Mesothelial cell of epicardium (in vitro differentiated cells): ENCODE measurements at regions not wholly inside any gene's neighbourhood (a gene's known extent, or its start where the extent isn't known, plus 50 kb on each side); places are given as distances from the start of the nearest gene placed in this dataset.

Experiments used
- DNase-seq, 2 experiments: peaks; one replicate each; pipeline ENCODE4 v3.0.0; 2021; ENCODE audit warnings: low spot score in 2 of 2; ENCODE audit not compliant: unreplicated experiment in 2 of 2
- H3K27ac Mint-ChIP-seq: 2 replicates; pipeline ENCODE4 v1.8.0; 2021; ENCODE audit warnings: mixed read lengths
- H3K27me3 Mint-ChIP-seq: 2 replicates; pipeline ENCODE4 v1.8.0; 2021; ENCODE audit warnings: low read depth, mixed read lengths
- H3K36me3 Mint-ChIP-seq: 2 replicates; pipeline ENCODE4 v1.8.0; 2021; ENCODE audit warnings: mixed read lengths
- H3K4me1 Mint-ChIP-seq: 2 replicates; pipeline ENCODE4 v1.8.0; 2021; ENCODE audit warnings: mixed read lengths
- H3K4me3 Mint-ChIP-seq: 2 replicates; pipeline ENCODE4 v1.8.0; 2021; ENCODE audit warnings: mild to moderate bottlenecking, moderate library complexity, mixed read lengths
- H3K9me3 Mint-ChIP-seq: 2 replicates; pipeline ENCODE4 v1.8.0; 2021; ENCODE audit warnings: mixed read lengths
- CTCF ChIP-seq: fragments of 200-600 bp; sonication (generic); IDR thresholded peaks from one replicate; pipeline ENCODE4 v1.5.0; 2021; ENCODE audit warnings: antibody characterized with exemption; ENCODE audit not compliant: unreplicated experiment

- Mint-ChIP-seq H3K27me3 (no peaks in the 10 kb centered on the region), H3K27ac (peak overlapping the region; percentile 55), H3K9me3 (no peaks in the 10 kb centered on the region), H3K36me3 (no peaks in the 10 kb centered on the region), H3K4me1 (peaks cover 27% of the 10 kb centered on the region), H3K4me3 (no peak overlapping the region)
- TF ChIP-seq CTCF, result no peak
- DNase-seq, result no peak
Measured at GRCh38 chr3:144772372-144772771, 800.7 kb downstream of the DIPK2A start.

GRCh38 chr3:144773350-144773749 is 801.7 kb downstream of the DIPK2A start:
- peaks cover 29% of the 10 kb centered on the region for H3K4me1 Mint-ChIP-seq
- no peaks in the 10 kb centered on the region for H3K9me3 Mint-ChIP-seq
- no peaks in the 10 kb centered on the region for H3K36me3 Mint-ChIP-seq
- H3K27ac Mint-ChIP-seq, result no peak overlapping the region
- DNase-seq, result no peak
- no peak for TF ChIP-seq CTCF
- no peaks in the 10 kb centered on the region for H3K27me3 Mint-ChIP-seq
- no peak overlapping the region for H3K4me3 Mint-ChIP-seq

GRCh38 chr3:144774897-144775296 is 803.3 kb downstream of the DIPK2A start:
- Mint-ChIP-seq H3K27ac (no peak overlapping the region), H3K36me3 (no peaks in the 10 kb centered on the region), H3K4me3 (no peak overlapping the region)

GRCh38 chr3:144775551-144775950 is 803.9 kb downstream of the DIPK2A start:
- Mint-ChIP-seq H3K4me1 (peaks cover 33% of the 10 kb centered on the region), H3K4me3 (no peak overlapping the region), H3K27ac (no peak overlapping the region), H3K36me3 (no peaks in the 10 kb centered on the region), H3K27me3 (no peaks in the 10 kb centered on the region), H3K9me3 (no peaks in the 10 kb centered on the region)
- no peak for TF ChIP-seq CTCF
- no peak for DNase-seq

More at GRCh38 chr3:144774897-144775296, 803.3 kb downstream of the DIPK2A start:
- Mint-ChIP-seq H3K27me3 (no peaks in the 10 kb centered on the region), H3K9me3 (no peaks in the 10 kb centered on the region), H3K4me1 (peaks cover 33% of the 10 kb centered on the region)
- DNase-seq, result no peak
- TF ChIP-seq CTCF, result no peak

DNA sequence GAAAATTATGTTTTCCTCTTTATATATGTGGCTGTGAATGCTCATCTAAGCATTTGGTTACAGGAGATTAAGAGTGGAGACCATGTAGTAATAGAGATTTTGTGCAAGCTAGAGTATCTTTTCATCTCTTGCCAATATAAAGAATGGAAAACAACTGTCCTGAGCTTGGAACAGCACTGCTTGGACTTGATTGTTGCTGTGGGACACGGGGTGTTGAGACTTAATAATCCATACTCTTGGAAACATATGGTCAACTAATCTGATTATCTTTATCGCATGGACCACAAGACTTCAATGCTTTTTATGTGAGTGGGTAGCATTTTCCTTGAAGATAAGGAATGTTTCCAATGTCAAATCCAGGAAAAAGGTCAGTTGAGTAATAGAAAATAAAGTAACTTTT is 806.3 kb downstream of the DIPK2A start:
- H3K36me3 Mint-ChIP-seq, result no peaks in the 10 kb centered on the region
- peak overlapping the region; percentile 49 for H3K27ac Mint-ChIP-seq
- no peak overlapping the region for H3K4me3 Mint-ChIP-seq
- DNase-seq, result no peak
- H3K4me1 Mint-ChIP-seq, result peaks cover 16% of the 10 kb centered on the region
- H3K9me3 Mint-ChIP-seq, result no peaks in the 10 kb centered on the region
- H3K27me3 Mint-ChIP-seq, result no peaks in the 10 kb centered on the region
- no peak for TF ChIP-seq CTCF

DNA sequence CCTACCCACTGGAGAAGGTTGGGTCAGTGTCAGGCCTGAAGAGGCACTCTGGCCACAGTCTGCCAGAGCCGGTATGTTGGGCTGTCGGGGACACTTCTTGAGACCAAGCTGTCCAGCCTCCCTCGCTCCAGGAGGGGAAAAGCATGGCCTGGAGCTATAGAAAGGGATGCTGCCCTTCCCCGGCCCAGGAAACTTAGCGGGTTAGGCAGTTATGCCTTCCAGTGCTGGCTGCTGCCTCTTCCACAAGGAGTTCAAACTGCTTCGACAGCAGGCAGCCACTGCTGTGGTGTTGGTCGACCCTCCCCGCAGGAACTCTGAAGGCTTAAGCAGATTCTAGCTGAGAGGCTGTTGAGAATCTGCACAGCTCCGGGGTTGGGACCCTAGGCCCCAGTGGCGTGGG is 819.4 kb downstream of the DIPK2A start:
- no peak for TF ChIP-seq CTCF
- H3K36me3 Mint-ChIP-seq, result no peaks in the 10 kb centered on the region
- peaks cover 2% of the 10 kb centered on the region for H3K4me1 Mint-ChIP-seq
- no peak for DNase-seq
- H3K4me3 Mint-ChIP-seq, result no peak overlapping the region
- H3K27ac Mint-ChIP-seq, result no peak overlapping the region
- no peaks in the 10 kb centered on the region for H3K27me3 Mint-ChIP-seq
- peaks cover 5% of the 10 kb centered on the region for H3K9me3 Mint-ChIP-seq
